ENCODE measurements at regions not wholly inside any gene's neighbourhood (a gene's known extent, or its start where the extent isn't known, plus 50 kb on each side); places are given as distances from the start of the nearest gene placed in this dataset.

DNA sequence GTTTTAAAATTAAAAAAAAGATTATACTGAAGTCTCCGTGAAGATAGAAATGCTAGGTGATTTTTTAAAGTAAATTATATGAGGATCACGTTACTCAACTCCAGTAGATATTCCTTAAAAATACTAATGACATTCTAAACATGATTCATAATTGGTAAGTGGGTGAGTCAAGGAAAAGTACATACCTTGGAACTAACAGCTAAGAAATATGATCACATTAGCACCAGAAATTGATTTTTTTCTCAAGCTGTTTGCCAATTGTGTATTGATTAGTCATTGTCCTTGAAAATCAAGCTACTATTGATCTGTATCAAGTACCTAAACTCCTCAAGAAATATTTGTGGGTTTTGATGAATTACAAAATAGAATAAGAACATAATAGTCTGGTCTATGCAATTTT is 362.6 kb upstream of the PPP1R2C start:
- TF ChIP-seq GABPA (IDR thresholded peaks at IDR 0.05 in 1 of 2, conservative IDR thresholded peaks at IDR 0.05 in 1 of 2): no peak
- no peak for TF ChIP-seq FOXA2 (IDR thresholded peaks at IDR 0.05)
- no peak for TF ChIP-seq YY1 (IDR thresholded peaks at IDR 0.05)
- TF ChIP-seq, protein P1, sequence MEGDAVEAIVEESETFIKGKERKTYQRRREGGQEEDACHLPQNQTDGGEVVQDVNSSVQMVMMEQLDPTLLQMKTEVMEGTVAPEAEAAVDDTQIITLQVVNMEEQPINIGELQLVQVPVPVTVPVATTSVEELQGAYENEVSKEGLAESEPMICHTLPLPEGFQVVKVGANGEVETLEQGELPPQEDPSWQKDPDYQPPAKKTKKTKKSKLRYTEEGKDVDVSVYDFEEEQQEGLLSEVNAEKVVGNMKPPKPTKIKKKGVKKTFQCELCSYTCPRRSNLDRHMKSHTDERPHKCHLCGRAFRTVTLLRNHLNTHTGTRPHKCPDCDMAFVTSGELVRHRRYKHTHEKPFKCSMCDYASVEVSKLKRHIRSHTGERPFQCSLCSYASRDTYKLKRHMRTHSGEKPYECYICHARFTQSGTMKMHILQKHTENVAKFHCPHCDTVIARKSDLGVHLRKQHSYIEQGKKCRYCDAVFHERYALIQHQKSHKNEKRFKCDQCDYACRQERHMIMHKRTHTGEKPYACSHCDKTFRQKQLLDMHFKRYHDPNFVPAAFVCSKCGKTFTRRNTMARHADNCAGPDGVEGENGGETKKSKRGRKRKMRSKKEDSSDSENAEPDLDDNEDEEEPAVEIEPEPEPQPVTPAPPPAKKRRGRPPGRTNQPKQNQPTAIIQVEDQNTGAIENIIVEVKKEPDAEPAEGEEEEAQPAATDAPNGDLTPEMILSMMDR (IDR thresholded peaks at IDR 0.05; ENCODE audit: low read depth, low read length, missing input control): no peak
- TF ChIP-seq, protein P2, sequence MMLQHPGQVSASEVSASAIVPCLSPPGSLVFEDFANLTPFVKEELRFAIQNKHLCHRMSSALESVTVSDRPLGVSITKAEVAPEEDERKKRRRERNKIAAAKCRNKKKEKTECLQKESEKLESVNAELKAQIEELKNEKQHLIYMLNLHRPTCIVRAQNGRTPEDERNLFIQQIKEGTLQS (IDR thresholded peaks at IDR 0.05): no peak
- TF ChIP-seq, protein P3, sequence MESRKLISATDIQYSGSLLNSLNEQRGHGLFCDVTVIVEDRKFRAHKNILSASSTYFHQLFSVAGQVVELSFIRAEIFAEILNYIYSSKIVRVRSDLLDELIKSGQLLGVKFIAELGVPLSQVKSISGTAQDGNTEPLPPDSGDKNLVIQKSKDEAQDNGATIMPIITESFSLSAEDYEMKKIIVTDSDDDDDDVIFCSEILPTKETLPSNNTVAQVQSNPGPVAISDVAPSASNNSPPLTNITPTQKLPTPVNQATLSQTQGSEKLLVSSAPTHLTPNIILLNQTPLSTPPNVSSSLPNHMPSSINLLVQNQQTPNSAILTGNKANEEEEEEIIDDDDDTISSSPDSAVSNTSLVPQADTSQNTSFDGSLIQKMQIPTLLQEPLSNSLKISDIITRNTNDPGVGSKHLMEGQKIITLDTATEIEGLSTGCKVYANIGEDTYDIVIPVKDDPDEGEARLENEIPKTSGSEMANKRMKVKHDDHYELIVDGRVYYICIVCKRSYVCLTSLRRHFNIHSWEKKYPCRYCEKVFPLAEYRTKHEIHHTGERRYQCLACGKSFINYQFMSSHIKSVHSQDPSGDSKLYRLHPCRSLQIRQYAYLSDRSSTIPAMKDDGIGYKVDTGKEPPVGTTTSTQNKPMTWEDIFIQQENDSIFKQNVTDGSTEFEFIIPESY (IDR thresholded peaks at IDR 0.05): no peak
- TF ChIP-seq, protein P4, sequence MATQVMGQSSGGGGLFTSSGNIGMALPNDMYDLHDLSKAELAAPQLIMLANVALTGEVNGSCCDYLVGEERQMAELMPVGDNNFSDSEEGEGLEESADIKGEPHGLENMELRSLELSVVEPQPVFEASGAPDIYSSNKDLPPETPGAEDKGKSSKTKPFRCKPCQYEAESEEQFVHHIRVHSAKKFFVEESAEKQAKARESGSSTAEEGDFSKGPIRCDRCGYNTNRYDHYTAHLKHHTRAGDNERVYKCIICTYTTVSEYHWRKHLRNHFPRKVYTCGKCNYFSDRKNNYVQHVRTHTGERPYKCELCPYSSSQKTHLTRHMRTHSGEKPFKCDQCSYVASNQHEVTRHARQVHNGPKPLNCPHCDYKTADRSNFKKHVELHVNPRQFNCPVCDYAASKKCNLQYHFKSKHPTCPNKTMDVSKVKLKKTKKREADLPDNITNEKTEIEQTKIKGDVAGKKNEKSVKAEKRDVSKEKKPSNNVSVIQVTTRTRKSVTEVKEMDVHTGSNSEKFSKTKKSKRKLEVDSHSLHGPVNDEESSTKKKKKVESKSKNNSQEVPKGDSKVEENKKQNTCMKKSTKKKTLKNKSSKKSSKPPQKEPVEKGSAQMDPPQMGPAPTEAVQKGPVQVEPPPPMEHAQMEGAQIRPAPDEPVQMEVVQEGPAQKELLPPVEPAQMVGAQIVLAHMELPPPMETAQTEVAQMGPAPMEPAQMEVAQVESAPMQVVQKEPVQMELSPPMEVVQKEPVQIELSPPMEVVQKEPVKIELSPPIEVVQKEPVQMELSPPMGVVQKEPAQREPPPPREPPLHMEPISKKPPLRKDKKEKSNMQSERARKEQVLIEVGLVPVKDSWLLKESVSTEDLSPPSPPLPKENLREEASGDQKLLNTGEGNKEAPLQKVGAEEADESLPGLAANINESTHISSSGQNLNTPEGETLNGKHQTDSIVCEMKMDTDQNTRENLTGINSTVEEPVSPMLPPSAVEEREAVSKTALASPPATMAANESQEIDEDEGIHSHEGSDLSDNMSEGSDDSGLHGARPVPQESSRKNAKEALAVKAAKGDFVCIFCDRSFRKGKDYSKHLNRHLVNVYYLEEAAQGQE (IDR thresholded peaks at IDR 0.05): no peak
- TF ChIP-seq RAD21 (IDR thresholded peaks at IDR 0.05): no peak
- TF ChIP-seq, protein P5, sequence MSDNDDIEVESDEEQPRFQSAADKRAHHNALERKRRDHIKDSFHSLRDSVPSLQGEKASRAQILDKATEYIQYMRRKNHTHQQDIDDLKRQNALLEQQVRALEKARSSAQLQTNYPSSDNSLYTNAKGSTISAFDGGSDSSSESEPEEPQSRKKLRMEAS (IDR thresholded peaks at IDR 0.05): no peak
- TF ChIP-seq EGR1 (IDR thresholded peaks at IDR 0.05; ENCODE audit: low read depth in 2 of 2): no peak
- TF ChIP-seq FOXA1 (IDR thresholded peaks at IDR 0.05): no peak
- no peak for TF ChIP-seq TAF1 (conservative IDR thresholded peaks at IDR 0.05)

Measured in liver (tissue), 3 donors.